Stomach smooth muscle (tissue), 2 donors: ENCODE measurements at regions not wholly inside any gene's neighbourhood (a gene's known extent, or its start where the extent isn't known, plus 50 kb on each side); places are given as distances from the start of the nearest gene placed in this dataset.

ENCODE experiments used
- H3K27ac ChIP-seq: one replicate; pipeline ENCODE4 v1.7.0; 2013; ENCODE audit warnings: mild to moderate bottlenecking, low read length, inconsistent platforms
- H3K27me3 ChIP-seq, 2 donors: one replicate each; pipeline ENCODE4 v1.7.0; 2013; ENCODE audit warnings: low read length in 2 of 2; ENCODE audit not compliant: insufficient read depth in 2 of 2, control insufficient read depth in 1 of 2
- H3K36me3 ChIP-seq, 2 donors: one replicate each; pipeline ENCODE4 v1.7.0; 2013; ENCODE audit warnings: low read length in 2 of 2; ENCODE audit not compliant: control insufficient read depth in 2 of 2, insufficient read depth in 2 of 2
- H3K4me1 ChIP-seq: one replicate; pipeline ENCODE4 v1.7.0; 2013; ENCODE audit warnings: low read length; ENCODE audit not compliant: control insufficient read depth, insufficient read depth
- H3K4me3 ChIP-seq, 2 donors: one replicate each; pipeline ENCODE4 v1.7.0; 2013; ENCODE audit warnings: low read length in 2 of 2
- H3K9ac ChIP-seq, 2 donors: one replicate each; pipeline ENCODE4 v1.7.0; 2013; ENCODE audit warnings: low read length in 2 of 2, mild to moderate bottlenecking in 1 of 2
- H3K9me3 ChIP-seq, 2 donors: one replicate each; pipeline ENCODE4 v1.7.0; 2013; ENCODE audit warnings: low read length in 2 of 2; ENCODE audit not compliant: control insufficient read depth in 2 of 2
- donor health status: healthy.
- donor health status: Pancreatic carcinoma.

- H3K27ac ChIP-seq, result peak overlapping the region; percentile 81
- H3K4me3 ChIP-seq, result no peak overlapping the region
- no peaks in the 10 kb centered on the region for H3K27me3 ChIP-seq
- peak overlapping the region; percentile 29 to 52 for H3K9ac ChIP-seq
- H3K4me1 ChIP-seq, result peaks cover 6% of the 10 kb centered on the region
- H3K36me3 ChIP-seq, result no peaks in the 10 kb centered on the region
- H3K9me3 ChIP-seq, result no peaks in the 10 kb centered on the region
Observed at GRCh38 chr15:56832125-56832524, 86.3 kb upstream of the TCF12 start.

GRCh38 chr15:56831467-56832005 lies 86.9 kb upstream of the TCF12 start:
- Histone ChIP-seq H3K4me1 (peaks cover 6% of the 10 kb centered on the region), H3K27me3 (no peaks in the 10 kb centered on the region), H3K36me3 (no peaks in the 10 kb centered on the region), H3K9ac (peak overlapping the region; percentile 29 to 52), H3K27ac (peak overlapping the region; percentile 81), H3K4me3 (no peak overlapping the region), H3K9me3 (no peaks in the 10 kb centered on the region)

- H3K9ac ChIP-seq, result no peak overlapping the region
- no peaks in the 10 kb centered on the region for H3K36me3 ChIP-seq
- H3K27ac ChIP-seq, result no peak overlapping the region
- no peak overlapping the region for H3K4me3 ChIP-seq
- H3K27me3 ChIP-seq, result no peaks in the 10 kb centered on the region
- H3K9me3 ChIP-seq, result no peaks in the 10 kb centered on the region
- peaks cover 4% of the 10 kb centered on the region for H3K4me1 ChIP-seq
Observed at GRCh38 chr15:56824175-56824574, 90.9 kb upstream of the ZNF280D start.

GRCh38 chr15:56821721-56822425 lies 88.6 kb upstream of the ZNF280D start:
- Histone ChIP-seq H3K27me3 (no peaks in the 10 kb centered on the region), H3K27ac (no peak overlapping the region), H3K4me3 (no peak overlapping the region), H3K9me3 (no peaks in the 10 kb centered on the region), H3K4me1 (peaks cover 14% of the 10 kb centered on the region), H3K36me3 (no peaks in the 10 kb centered on the region), H3K9ac (no peak overlapping the region)

GRCh38 chr15:56820333-56820732 lies 87.0 kb upstream of the ZNF280D start:
- no peak overlapping the region for H3K4me3 ChIP-seq
- H3K4me1 ChIP-seq, result peaks cover 18% of the 10 kb centered on the region
- no peaks in the 10 kb centered on the region for H3K27me3 ChIP-seq

GRCh38 chr15:56817321-56818080 lies 84.2 kb upstream of the ZNF280D start:
- Histone ChIP-seq H3K36me3 (no peaks in the 10 kb centered on the region), H3K4me1 (peaks cover 18% of the 10 kb centered on the region), H3K9me3 (no peaks in the 10 kb centered on the region), H3K27me3 (no peaks in the 10 kb centered on the region), H3K27ac (no peak overlapping the region), H3K9ac (no peak overlapping the region), H3K4me3 (no peak overlapping the region)

More at GRCh38 chr15:56820333-56820732, 87.0 kb upstream of the ZNF280D start:
- H3K9me3 ChIP-seq, result no peaks in the 10 kb centered on the region
- no peak overlapping the region for H3K27ac ChIP-seq
- no peak overlapping the region for H3K9ac ChIP-seq
- no peaks in the 10 kb centered on the region for H3K36me3 ChIP-seq

GRCh38 chr15:56816781-56817180 lies 83.5 kb upstream of the ZNF280D start:
- Histone ChIP-seq H3K36me3 (no peaks in the 10 kb centered on the region), H3K27ac (no peak overlapping the region), H3K4me1 (peaks cover 15% of the 10 kb centered on the region), H3K4me3 (no peak overlapping the region), H3K9me3 (no peaks in the 10 kb centered on the region), H3K27me3 (no peaks in the 10 kb centered on the region), H3K9ac (no peak overlapping the region)

GRCh38 chr15:56815247-56815646 lies 81.9 kb upstream of the ZNF280D start:
- H3K4me3 ChIP-seq, result no peak overlapping the region
- no peak overlapping the region for H3K27ac ChIP-seq
- H3K9ac ChIP-seq, result no peak overlapping the region
- H3K27me3 ChIP-seq, result no peaks in the 10 kb centered on the region
- H3K4me1 ChIP-seq, result peaks cover 13% of the 10 kb centered on the region
- no peaks in the 10 kb centered on the region for H3K36me3 ChIP-seq
- no peaks in the 10 kb centered on the region for H3K9me3 ChIP-seq

GRCh38 chr15:56814429-56814828 lies 81.1 kb upstream of the ZNF280D start:
- no peak overlapping the region for H3K9ac ChIP-seq
- no peak overlapping the region for H3K4me3 ChIP-seq
- H3K9me3 ChIP-seq, result peaks cover 0 to 3% of the 10 kb centered on the region in 2 donors
- peaks cover 0 to 2% of the 10 kb centered on the region in 2 donors for H3K36me3 ChIP-seq
- H3K27me3 ChIP-seq, result no peaks in the 10 kb centered on the region
- H3K27ac ChIP-seq, result no peak overlapping the region
- peaks cover 13% of the 10 kb centered on the region for H3K4me1 ChIP-seq

GRCh38 chr15:56813995-56814394 lies 80.7 kb upstream of the ZNF280D start:
- Histone ChIP-seq H3K36me3 (peaks cover 0 to 2% of the 10 kb centered on the region in 2 donors), H3K4me3 (no peak overlapping the region), H3K9me3 (peaks cover 0 to 3% of the 10 kb centered on the region in 2 donors), H3K9ac (no peak overlapping the region), H3K27ac (no peak overlapping the region), H3K4me1 (peaks cover 13% of the 10 kb centered on the region), H3K27me3 (no peaks in the 10 kb centered on the region)
